ENCODE measurements at regions not wholly inside any gene's neighbourhood (a gene's known extent, or its start where the extent isn't known, plus 50 kb on each side); places are given as distances from the start of the nearest gene placed in this dataset.

GRCh38 chr7:118580743-118581382 is 356.4 kb downstream of the ANKRD7 start:
- no peak for DNase-seq

DNA sequence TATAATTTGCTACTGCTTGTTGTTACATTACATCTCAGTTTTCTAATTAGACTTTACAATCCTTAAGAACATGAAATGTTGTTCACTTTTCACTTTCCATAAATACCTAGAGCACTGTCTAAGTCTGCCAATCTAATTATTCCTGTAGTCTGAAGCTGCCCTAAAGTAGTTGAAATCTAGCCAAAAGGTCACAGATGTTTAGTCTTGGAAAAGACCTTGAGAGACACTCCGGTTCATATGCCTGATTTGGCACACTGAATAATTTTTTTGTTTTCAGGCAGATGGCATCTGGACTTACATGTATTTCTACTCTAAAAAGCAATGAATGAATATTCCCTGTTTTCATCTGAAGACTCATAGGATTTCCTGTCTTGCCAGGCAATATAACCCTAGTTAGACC is 359.1 kb downstream of the ANKRD7 start:
- DNase-seq, result no peak

- DNase-seq, result no peak
These were observed 361.7 kb downstream of the ANKRD7 start for GRCh38 chr7:118586248-118586647.

DNA sequence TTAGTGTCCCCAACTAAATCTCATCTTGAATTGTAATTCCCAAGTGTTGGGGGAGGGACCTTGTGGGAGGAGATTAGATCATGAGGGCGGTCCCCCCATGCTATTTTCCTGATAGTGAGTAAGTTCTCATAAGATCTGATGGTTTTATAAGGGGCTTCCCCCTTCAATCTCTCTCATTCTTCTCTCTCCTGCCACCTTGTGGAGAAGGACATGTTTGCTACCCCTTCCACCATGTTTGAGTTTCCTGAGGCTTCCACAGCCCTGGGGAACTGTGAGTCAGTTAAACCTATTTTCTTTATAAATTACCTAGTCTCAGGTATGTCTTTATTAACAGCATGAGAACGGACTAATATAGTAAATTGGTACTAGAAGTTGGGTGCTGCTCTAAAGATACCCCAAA is 365.6 kb downstream of the ANKRD7 start:
- DNase-seq, result no peak

DNA sequence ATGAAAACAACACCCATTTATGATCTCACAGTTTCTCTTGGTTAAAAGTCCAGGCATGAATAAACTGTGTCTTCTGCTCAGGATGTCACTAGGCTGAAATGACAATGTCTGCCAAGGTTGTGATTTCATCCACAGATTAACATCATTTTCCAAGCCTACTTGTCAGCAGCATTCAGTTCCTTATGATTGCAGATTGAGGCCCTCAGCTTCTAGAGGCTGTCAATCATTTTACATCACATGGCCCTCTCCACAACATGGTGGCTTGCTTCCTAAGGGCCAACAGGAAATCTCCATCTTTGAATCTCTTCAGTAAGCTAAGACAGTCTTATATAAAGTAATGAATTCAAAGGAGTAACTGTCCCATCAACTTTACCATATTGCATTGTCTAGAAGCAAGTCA is 377.6 kb downstream of the ANKRD7 start:
- DNase-seq, result no peak

DNA sequence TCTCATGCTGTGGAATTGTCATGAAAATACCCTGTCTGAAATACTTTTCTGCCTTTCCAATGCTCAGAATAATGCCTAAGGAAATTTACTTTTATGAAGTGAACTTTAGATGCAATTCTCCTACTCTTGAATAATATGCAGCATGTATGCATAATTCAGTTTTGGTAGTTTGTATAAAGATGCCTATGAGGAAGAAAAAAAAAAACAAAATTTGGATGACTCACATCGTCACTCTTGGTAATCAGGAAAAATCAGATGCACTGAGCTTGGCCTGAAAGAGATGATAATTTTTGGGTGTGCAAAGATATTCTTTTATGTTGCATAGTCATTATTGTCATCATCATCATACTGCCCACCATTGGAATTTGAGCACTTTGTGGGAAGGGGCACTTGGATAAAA is 382.1 kb downstream of the ANKRD7 start:
- DNase-seq, result no peak

GRCh38 chr7:118609207-118609606 is 384.7 kb downstream of the ANKRD7 start:
- no peak for DNase-seq

- DNase-seq, result no peak
These were observed 391.2 kb downstream of the ANKRD7 start for GRCh38 chr7:118615681-118616080.

DNA sequence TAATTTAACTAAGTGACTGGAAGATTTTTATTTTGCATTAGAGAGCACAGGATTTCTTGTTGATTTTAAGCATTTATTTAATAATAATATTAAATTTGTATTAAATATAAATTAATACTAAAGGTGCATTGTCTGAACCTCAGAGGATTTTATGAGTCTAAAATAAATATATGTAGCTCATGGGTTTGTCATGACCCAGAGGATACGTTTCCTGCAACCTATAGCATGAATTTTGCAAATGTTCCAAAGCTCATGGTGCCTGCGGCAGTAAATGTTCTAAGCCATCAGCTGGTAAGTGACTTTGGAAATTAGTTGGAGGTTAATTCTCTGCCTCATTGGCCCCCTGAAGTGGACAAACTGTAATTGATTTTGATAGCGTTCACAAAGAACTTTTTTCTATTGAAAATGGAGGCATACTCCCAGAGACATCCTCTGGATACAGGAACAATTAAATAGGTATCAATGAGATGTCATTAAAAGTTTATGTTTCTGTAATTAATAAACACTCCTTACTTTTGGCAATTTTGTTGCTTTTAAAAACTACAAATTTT is 397.4 kb downstream of the ANKRD7 start:
- no peak for DNase-seq

DNA sequence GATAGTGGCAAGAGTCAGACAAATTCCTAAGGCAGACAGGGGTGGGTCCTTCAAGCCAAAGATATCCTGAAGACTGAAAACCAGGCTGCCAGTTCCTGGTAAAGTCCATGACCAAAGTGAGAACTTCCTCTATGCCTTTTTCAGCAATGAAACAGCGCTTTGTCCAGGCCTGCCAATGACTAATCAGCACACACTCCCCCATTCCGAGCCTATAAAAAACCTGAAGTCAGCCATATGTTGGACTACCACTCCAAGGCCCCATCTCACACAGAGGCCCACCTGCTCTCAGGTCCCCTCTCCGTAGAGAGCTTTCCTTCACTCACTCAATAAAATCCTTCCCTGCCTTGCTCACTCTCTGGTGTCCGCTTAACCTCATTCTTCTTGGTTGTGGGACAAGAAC is 402.2 kb downstream of the ANKRD7 start:
- DNase-seq, result no peak

DNA sequence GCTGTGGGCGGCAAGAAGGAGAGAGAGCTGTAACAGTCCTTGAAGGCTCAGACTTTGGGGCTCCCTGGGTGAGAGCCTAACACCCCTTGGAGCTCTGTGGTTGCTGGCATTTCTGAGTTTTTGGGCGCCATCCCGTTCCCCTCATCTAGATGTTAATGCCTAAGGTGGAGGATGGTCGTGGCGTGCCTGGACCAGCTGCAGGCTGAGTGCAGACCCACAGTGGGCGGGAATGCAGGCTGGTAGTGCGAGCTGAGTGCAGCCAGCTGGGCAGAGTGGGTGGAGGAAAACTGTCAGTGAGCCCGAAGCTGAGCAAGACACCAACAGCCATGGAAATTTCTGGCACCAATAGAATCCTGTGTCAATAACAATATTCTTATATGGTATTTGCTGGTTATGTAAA is 403.0 kb downstream of the ANKRD7 start:
- DNase-seq, result no peak

DNA sequence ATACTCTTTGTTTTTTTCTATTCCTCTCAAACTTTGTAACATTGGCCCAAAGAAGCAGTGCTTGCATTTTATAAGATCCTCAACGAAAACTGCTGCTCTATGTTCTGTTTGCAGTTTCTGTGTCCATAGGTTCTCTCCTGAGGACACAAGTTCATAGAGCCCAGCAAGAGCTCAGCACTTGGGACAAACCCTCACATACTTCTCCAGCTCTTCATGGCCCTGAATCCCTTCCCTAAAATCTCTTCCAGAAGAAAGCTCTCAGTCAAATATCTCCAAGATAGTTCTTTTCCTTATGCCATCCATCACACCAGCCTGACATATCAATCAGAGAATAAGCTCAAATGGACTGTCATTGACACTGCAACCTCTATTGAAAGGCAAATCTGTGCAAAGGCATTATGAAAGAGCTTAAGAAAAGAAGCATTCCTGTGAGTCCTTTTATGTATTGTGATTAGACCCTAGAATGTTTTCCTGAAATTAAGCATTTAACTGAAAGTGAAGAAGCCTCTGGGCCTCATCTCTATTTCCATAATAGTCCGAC is 405.5 kb downstream of the ANKRD7 start:
- DNase-seq, result no peak

DNA sequence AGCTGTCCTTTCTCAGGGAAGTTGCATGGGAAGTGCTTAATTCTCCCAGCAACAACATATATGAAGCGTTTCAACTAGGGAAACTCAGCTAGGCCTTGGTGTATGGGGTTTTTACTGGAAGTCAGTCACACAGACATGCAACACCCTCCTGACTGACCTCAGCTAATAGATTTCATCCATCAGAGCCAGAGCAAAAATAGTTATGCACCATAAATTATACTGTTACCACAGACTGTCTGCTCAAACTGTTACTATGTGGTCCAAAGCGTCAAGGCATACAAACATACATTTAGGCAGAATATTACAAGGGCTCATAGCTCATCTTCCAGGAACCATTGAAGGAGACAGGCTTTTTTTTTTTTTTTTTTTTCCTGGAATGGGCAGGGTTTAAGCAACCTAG is 417.9 kb downstream of the ANKRD7 start:
- DNase-seq, result no peak

- no peak for DNase-seq
These were observed 419.8 kb downstream of the ANKRD7 start for GRCh38 chr7:118644346-118644745.

- DNase-seq, result no peak
These were observed 423.5 kb downstream of the ANKRD7 start for GRCh38 chr7:118648002-118648401.

GRCh38 chr7:118657391-118658005 is 433.0 kb downstream of the ANKRD7 start:
- no peak for DNase-seq

- no peak for DNase-seq
These were observed 437.8 kb downstream of the ANKRD7 start for GRCh38 chr7:118662266-118662665.

DNA sequence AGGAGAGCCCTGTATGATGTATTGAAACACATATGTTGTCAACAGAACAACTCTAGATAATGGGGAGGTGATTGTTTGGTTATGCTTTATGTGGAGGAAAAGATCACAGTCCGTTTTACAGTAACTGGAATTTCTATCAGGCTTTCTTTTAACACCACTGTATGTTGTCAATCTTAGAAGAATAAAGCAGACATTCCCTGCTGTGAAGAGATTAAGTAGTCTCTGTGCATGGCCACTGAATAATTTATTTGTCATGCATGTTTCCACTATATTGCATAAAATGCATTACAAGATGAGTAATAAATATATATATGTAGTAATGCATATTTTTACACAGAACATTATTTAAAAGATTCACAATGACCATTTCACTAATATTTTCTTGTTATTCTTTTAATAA is 440.0 kb downstream of the ANKRD7 start:
- DNase-seq, result no peak

GRCh38 chr7:118671149-118671548 is 446.6 kb downstream of the ANKRD7 start:
- no peak for DNase-seq

DNA sequence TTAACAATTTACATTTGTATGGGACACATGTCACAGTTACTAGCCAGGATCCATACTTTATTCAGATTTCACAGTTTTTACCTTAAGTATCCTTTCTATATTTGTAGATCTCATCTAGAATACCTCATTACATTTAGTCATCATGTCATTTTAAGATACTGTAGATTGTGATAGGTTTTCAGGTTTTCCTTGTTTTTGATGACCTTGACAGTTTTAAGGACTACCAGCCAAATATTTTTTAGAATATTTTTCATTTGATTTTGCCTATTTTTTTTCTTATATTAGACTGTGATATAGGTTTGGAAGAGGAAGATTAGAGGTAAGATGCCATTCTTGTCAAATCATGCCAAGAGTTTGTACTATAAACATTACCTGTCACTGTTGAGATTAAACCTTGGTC is 460.3 kb downstream of the ANKRD7 start:
- DNase-seq, result no peak

GRCh38 chr7:118689403-118689802 is 464.9 kb downstream of the ANKRD7 start:
- no peak for DNase-seq

DNA sequence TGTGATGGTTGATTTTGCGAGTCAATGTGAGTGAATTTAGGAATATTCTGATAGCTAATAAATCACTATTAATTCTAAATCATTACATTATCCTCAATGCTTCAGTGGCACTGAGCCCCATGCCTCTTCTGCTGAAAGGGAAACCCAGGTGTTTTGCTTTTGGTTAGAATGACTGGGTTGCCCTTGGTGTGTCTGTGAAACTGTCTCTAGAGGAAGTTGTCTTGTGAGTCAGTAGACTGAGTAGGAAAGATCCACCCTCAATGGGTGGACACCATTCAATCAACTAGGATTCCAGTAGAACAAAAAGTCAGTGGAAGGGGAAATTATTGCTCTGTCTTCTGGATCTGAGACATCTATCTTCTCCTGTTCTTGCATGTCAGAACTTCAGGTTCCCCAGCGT is 472.4 kb downstream of the ANKRD7 start:
- no peak for DNase-seq

DNA sequence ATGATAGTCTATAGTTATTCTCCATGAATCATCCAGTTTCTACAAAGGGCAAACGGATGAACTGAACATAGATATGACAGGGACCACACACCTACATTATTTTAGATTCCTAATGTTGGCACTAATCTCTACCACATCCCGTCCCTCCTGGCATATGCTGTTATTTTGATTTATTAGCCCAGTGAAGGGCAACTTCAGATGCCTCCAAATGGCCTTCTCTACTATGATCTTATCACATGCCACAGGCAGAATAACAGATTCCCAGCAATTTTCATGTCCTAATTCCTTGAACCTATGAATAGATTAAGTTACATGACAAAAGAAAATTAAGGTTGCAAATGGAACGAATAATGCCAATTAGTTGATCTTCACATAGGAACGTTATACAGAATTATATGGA is 474.7 kb downstream of the ANKRD7 start:
- no peak for DNase-seq

DNA sequence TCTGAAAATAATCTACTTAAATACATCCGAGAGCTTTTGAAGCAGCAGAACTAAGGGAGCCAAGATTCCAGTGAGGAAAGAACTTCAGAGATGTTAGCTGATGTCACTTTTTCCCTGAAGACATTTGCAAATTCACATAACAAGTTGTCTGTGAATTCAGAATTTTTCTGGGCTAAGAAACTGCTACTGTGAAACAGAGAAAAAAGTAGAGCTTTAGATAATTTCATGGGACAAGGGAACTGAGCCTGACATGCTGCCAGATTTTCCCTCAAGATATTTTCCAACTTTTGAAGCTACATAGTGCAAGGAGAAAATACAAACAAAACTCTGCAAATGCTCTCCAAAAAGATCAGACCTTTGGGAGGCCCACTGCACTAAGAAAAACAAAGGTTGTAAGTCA is 484.2 kb downstream of the ANKRD7 start:
- no peak for DNase-seq

- no peak for DNase-seq
These were observed 487.2 kb downstream of the ANKRD7 start for GRCh38 chr7:118711688-118712087.
